ENCODE measurements at regions not wholly inside any gene's neighbourhood (a gene's known extent, or its start where the extent isn't known, plus 50 kb on each side); places are given as distances from the start of the nearest gene placed in this dataset.

DNA sequence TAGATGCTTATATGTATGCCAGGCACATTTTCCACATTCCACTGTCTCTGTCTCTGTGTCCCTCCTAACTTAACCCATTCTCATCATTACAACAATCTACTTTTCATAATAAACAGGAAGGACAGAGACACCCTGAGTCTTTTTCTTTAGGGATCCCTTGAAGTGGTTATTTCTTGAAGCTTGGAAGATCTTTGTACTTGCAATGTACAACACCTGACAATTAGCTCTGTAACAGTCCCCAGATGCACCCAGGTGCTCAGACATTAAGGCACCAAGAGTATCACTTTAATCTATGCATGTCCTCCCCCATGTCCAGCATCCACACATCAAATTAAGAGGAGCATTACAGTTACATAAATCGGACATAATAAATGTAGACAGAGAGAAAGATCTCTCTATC, 309.6 kb upstream of the KCNH8 start:
- H4K20me1 ChIP-seq (ENCODE audit: control insufficient read depth, extremely low read depth, insufficient read depth, low read length) = no peaks in the 10 kb centered on the region
- dilution Hi-C loops (cut with MboI; ENCODE audit: extremely low pct_ligation_motif_present, low sequenced_read_pairs) = no loop called here
- no peaks in the 10 kb centered on the region for H3K9me1 ChIP-seq (ENCODE audit: control insufficient read depth, extremely low read depth, insufficient read depth, low read length)
- no peak overlapping the region for H3K4me3 ChIP-seq (ENCODE audit: control insufficient read depth in 2 of 3, extremely low read depth in 1 of 3, insufficient read depth in 2 of 3, low read depth in 1 of 3, low read length in 3 of 3)
- no peak overlapping the region for H3K4me2 ChIP-seq (ENCODE audit: control insufficient read depth, extremely low read depth, insufficient read depth, low read depth, low read length)
- no peaks in the 10 kb centered on the region for H3K36me3 ChIP-seq (ENCODE audit: control insufficient read depth in 2 of 2, extremely low read depth in 1 of 2, insufficient read depth in 2 of 2, low read length in 2 of 2)
- H3K4me1 ChIP-seq (ENCODE audit: control insufficient read depth, extremely low read depth, insufficient read depth, low read length) = no peaks in the 10 kb centered on the region
- TF ChIP-seq, protein P1, sequence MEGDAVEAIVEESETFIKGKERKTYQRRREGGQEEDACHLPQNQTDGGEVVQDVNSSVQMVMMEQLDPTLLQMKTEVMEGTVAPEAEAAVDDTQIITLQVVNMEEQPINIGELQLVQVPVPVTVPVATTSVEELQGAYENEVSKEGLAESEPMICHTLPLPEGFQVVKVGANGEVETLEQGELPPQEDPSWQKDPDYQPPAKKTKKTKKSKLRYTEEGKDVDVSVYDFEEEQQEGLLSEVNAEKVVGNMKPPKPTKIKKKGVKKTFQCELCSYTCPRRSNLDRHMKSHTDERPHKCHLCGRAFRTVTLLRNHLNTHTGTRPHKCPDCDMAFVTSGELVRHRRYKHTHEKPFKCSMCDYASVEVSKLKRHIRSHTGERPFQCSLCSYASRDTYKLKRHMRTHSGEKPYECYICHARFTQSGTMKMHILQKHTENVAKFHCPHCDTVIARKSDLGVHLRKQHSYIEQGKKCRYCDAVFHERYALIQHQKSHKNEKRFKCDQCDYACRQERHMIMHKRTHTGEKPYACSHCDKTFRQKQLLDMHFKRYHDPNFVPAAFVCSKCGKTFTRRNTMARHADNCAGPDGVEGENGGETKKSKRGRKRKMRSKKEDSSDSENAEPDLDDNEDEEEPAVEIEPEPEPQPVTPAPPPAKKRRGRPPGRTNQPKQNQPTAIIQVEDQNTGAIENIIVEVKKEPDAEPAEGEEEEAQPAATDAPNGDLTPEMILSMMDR (optimal IDR thresholded peaks at IDR 0.05 in 1 of 3, IDR thresholded peaks at IDR 0.05 in 1 of 3, conservative IDR thresholded peaks at IDR 0.05 in 1 of 3; ENCODE audit: extremely low read depth in 1 of 3, insufficient read depth in 2 of 3, low read length in 3 of 3) = no peak
- TF ChIP-seq EZH2 (IDR thresholded peaks at IDR 0.05; ENCODE audit: low read length) = no peak
- no peaks in the 10 kb centered on the region for H3K27me3 ChIP-seq (ENCODE audit: control insufficient read depth, extremely low read depth, insufficient read depth, low read length)
- no peak for DNase-seq (ENCODE audit: low read depth, low spot score)
- H2AFZ ChIP-seq (ENCODE audit: control insufficient read depth, low read length) = no peak overlapping the region
- no peaks in the 10 kb centered on the region for H3K9me3 ChIP-seq (ENCODE audit: control insufficient read depth, low read depth, low read length)
- H3K79me2 ChIP-seq (ENCODE audit: control insufficient read depth, insufficient read depth, low read length) = no peaks in the 10 kb centered on the region
- no peak overlapping the region for H3K9ac ChIP-seq (ENCODE audit: control insufficient read depth, extremely low read depth, insufficient read depth, low read length)
- H3K27ac ChIP-seq (ENCODE audit: control insufficient read depth, insufficient read depth, low read length) = no peak overlapping the region
- no peak for FAIRE-seq

DNA sequence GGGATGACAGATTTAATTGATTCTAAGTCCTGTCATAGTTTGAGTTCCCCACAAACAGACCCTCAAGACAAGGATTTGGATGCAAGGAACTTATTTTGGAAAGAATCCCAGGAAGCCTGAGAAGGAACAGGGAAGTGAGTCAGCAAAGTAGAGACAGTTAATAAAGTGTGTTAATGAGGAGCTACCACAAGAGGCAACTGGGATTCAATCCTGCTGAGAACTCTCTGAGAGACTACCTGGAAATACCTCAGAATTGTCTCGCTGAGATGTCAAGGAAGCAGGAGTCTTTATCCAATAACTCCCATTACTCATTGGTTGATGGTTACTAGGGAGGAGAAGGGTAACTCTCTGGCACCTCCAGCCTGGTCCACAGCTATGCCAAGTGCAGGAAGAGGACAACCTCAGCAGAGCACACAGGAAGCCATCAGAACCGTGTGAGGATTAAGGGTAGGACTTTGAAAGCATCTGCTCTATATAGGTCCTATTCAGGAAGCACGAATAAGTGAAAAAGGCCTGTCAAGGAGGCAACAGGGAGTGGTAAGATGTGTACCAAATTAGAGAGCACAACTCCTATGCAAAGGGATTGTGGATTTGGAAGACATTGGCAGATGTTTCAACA, 311.1 kb upstream of the KCNH8 start:
- Histone ChIP-seq H3K9ac (ENCODE audit: control insufficient read depth, extremely low read depth, insufficient read depth, low read length) (no peak overlapping the region), H3K4me2 (ENCODE audit: control insufficient read depth, extremely low read depth, insufficient read depth, low read depth, low read length) (no peak overlapping the region), H3K9me1 (ENCODE audit: control insufficient read depth, extremely low read depth, insufficient read depth, low read length) (no peaks in the 10 kb centered on the region), H3K4me1 (ENCODE audit: control insufficient read depth, extremely low read depth, insufficient read depth, low read length) (no peaks in the 10 kb centered on the region), H3K79me2 (ENCODE audit: control insufficient read depth, insufficient read depth, low read length) (no peaks in the 10 kb centered on the region), H2AFZ (ENCODE audit: control insufficient read depth, low read length) (no peak overlapping the region), H3K36me3 (ENCODE audit: control insufficient read depth in 2 of 2, extremely low read depth in 1 of 2, insufficient read depth in 2 of 2, low read length in 2 of 2) (no peaks in the 10 kb centered on the region), H4K20me1 (ENCODE audit: control insufficient read depth, extremely low read depth, insufficient read depth, low read length) (no peaks in the 10 kb centered on the region), H3K27ac (ENCODE audit: control insufficient read depth, insufficient read depth, low read length) (no peak overlapping the region), H3K9me3 (ENCODE audit: control insufficient read depth, low read depth, low read length) (no peaks in the 10 kb centered on the region), H3K27me3 (ENCODE audit: control insufficient read depth, extremely low read depth, insufficient read depth, low read length) (no peaks in the 10 kb centered on the region), H3K4me3 (ENCODE audit: control insufficient read depth in 2 of 3, extremely low read depth in 1 of 3, insufficient read depth in 2 of 3, low read depth in 1 of 3, low read length in 3 of 3) (no peak overlapping the region)
- TF ChIP-seq, protein P1 (optimal IDR thresholded peaks at IDR 0.05 in 1 of 3, IDR thresholded peaks at IDR 0.05 in 1 of 3, conservative IDR thresholded peaks at IDR 0.05 in 1 of 3; ENCODE audit: extremely low read depth in 1 of 3, insufficient read depth in 2 of 3, low read length in 3 of 3) = no peak
- no peak for FAIRE-seq
- DNase-seq (ENCODE audit: low read depth, low spot score) = no peak
- dilution Hi-C loops (cut with MboI; ENCODE audit: extremely low pct_ligation_motif_present, low sequenced_read_pairs) = no loop called here

Measured in keratinocyte (primary cell).